ENCODE measurements at regions not wholly inside any gene's neighbourhood (a gene's known extent, or its start where the extent isn't known, plus 50 kb on each side); places are given as distances from the start of the nearest gene placed in this dataset.
"Not testable (repeated sequence)": the region's sequence is repeated elsewhere in the genome, so short reads cannot be mapped to it uniquely, and the experiment has no call there.

GRCh38 chr10:53521046-53521445 lies 748.5 kb upstream of the MBL2 start:
- DNase-seq: no peak

DNA sequence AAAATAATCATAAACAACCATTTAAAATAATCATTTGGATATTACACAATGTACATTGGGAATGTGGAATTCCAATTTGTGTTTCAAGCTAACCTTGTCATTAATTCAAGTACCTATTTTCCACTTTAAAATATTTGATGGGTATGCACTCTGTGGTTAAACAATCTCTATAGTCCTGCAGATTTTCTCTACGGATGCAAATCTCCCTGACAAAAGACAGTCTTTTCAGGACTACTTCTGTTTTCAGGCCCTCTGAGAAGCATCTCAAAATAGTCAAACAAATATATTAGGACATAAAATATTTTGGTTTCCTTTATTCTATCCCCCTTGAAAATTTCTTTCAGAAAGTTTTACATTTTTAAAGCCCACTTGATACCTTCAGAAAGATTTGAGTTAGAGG lies 735.6 kb upstream of the MBL2 start:
- DNase-seq: no peak

DNA sequence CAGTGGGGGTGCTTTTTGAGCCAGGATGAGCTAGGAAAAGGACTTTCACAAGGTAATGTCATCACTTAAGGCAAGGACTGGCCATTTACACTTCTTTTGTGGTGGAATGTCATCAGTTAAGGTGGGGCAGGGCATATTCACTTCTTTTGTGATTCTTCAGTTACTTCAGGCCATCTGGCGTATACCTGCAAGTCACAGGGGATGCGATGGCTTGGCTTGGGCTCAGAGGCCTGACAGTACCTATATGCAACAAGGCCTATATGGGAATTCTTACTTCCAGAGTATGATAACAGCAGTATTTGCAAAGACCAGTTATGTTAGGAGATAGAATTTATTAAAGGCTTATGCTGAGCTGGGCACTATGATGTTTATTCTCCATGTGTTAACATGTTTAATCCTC lies 731.9 kb upstream of the MBL2 start:
- not testable (repeated sequence) for DNase-seq

GRCh38 chr10:53491774-53492173 lies 719.2 kb upstream of the MBL2 start:
- no peak for DNase-seq

DNA sequence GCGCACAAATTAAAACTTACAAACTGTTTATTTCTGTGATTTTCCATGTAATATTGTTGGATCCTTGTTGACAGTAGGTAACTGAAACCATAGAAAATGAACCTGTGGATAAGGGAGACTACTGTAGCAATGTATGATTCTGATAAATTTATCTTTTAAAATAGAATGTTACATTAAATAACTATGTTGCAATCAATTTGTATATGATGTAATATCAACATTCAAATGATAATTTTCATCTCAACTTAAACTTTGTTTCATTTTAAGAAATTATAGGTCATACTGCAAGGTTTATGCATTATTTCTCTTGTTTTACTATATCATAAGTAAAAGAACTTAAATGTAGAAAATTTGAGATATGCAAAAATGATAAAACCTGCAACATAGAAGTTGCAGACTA lies 718.0 kb upstream of the MBL2 start:
- DNase-seq: no peak

- DNase-seq: no peak
Observed at GRCh38 chr10:53489335-53490182, 717.0 kb upstream of the MBL2 start.

DNA sequence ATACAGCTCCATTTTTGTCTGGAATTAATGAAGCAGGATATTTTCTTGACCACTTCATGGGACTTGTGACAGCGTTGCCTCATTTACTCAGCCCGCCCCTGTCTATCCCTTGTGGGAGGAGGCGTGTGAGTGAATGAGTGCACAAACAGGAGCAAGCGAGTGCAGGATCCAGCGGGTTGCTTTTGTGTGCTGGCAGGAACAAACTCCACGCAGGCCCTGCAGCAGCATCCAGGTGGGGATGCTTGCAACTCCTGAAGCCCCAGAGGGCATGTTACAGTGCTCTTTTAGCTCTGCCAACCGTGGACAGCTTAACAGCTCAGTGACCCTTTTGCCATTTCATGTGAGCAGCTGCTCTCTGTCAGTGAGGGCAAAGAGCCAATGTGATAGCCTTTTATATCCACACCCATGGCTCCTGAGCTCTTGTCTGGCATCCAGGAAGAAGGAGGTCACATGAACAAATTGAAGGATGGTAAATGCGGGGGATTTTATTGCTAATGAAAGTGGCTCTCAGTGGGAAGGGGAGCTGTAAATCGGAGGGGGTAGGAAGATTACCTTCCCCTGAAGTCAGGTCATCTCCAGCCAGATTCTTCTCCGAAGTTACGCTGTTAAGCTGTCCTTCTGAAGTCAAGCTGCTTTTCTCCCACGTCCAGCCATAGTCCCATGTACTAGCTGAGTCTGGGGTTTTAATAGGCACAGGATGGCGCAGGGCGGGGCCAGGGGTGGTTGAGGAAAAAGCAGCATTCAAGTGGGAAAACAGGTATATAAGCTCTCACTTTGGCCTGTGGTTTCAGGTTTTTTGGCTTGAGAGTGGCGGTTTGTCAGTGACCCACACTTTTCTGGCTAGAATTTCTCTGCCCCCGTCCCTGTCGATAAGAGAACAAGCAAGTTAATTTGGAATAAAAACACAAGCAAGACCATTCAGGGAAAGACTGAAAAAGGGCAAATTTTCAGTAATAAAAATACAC lies 714.7 kb upstream of the MBL2 start:
- DNase-seq: no peak

- not testable (repeated sequence) for DNase-seq
Observed at GRCh38 chr10:53485422-53485821, 712.8 kb upstream of the MBL2 start.

GRCh38 chr10:53479365-53479764 lies 706.8 kb upstream of the MBL2 start:
- no peak for DNase-seq

GRCh38 chr10:53477313-53477675 lies 704.7 kb upstream of the MBL2 start:
- no peak for DNase-seq

DNA sequence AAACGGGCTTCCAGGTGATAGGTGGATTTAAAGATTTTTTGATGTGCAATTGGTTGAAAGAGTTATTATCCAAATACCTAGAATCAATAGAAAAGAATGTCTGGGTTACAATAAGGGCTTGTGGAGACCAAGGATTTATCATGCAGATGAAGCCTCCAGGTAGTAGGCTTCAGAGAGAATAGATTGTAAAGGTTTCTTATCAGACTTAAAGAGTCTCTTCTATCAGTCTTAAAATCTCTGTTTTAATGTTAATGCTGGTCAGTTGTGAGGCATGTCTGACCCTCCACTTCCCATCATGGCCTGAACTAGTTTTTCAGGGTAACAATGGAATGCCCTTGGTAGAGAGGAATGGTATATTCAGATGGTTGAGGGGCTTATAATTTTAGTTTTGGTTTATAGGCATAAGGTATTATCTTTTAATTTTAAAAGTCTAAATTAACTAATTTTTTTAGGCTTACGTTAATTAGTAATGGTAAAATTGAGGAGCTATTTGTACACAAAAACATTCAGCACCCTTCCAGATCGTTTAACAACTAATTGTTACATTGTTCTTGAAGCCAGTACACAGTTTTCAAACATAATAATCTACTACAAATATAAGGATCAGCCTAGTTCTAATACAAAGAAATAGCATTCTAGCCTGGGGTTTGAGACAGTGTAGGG lies 704.2 kb upstream of the MBL2 start:
- no peak for DNase-seq

DNA sequence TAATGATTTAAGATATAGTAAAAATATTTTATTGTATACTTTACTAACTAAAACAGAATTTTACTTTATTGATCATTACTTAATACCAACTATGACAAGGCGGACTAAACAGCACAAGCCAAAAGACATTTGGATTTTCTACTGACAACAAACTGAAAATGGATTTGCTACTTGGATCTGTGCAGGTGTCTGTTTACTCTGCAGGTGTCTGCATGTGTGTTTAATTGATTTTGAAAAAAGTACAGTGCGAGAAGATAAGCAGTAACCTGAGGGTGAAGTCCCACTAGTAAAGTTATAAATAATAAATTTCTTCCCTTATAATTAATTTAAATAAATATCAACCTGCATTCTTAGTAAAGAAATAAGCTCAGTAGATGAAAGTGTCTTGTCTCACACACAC lies 696.8 kb upstream of the MBL2 start:
- DNase-seq: no peak

DNA sequence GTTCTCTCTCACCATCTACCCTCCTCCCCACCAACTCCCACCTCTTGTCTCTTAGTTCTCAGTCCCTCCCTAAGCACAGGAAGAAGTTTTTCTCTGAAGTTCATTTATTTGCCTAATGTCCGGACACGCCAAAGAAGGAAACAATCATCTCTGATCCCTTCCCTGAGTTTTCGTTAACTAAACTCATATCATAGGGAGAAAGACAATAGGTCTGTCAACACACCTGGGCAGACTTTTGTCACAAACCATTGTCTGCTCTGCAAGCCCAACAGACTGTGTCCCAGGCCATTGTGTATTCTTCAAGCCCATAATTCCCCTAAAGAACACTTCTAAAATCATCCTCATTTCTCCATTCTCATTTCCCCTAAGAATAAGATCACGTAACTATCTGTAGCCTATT lies 691.0 kb upstream of the MBL2 start:
- no peak for DNase-seq

- no peak for DNase-seq
Observed at GRCh38 chr10:53458007-53458406, 685.4 kb upstream of the MBL2 start.

DNA sequence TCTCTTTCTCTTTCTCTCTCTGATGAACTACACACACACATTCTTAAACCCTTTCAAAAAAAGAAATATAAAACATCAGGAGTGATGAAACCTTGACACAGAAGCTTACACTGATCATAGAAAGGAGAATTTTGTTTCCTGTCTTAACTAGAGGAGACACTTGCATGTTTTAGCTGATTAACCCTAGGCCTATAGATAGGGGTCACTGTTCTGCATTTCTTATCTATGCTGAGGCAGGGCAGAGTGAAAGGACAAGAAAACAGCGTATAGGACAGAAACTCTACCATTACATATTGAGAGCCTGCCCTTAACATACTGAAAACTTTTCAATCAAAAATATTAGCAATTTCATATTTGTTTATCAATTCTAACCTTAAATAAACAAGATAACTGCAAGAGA lies 680.6 kb upstream of the MBL2 start:
- DNase-seq: peak; percentile 51 to 70

GRCh38 chr10:53447576-53447975 lies 675.0 kb upstream of the MBL2 start:
- no peak for DNase-seq

- DNase-seq: no peak
Observed at GRCh38 chr10:53441843-53442242, 669.3 kb upstream of the MBL2 start.

DNA sequence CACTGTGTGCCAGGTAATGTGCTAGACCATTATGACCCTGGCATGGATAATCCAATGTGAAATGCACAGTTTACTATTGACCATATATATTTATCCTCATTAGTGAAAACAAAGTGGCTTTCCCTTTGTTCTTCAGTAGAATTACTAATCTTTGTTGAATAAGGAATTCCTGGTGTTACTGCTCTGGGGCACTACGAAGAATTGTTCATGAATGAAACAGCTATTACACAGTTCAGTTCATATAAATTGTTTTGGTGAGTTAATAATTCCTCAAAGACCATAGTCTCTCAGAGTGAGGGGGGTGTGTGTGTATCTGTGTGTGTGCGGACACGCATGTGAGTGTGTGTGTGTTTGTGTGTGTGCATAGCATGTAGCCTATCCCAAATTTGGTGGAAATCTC lies 668.0 kb upstream of the MBL2 start:
- no peak for DNase-seq

DNA sequence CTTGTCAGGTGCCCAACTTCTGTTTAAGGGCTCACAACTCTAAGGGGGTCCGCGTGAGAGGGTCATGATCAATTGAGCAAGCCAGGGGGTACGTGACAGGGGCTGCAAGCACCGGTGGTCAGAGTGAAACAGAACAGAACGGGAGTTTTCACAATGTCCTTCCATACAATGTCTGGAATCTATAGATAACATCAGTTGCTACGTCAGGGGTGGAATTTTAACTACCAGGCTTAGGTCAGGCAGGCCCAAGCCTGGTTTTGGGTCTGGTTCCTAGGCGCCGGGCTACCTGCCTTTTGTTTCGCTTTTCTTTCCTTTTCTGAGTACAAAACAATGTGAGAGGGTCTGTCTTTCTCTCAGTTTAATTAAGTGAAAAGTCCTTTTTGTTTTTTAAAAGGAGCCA lies 666.5 kb upstream of the MBL2 start:
- DNase-seq: not testable (repeated sequence)

GRCh38 chr10:53434413-53434812 lies 661.8 kb upstream of the MBL2 start:
- no peak for DNase-seq

DNA sequence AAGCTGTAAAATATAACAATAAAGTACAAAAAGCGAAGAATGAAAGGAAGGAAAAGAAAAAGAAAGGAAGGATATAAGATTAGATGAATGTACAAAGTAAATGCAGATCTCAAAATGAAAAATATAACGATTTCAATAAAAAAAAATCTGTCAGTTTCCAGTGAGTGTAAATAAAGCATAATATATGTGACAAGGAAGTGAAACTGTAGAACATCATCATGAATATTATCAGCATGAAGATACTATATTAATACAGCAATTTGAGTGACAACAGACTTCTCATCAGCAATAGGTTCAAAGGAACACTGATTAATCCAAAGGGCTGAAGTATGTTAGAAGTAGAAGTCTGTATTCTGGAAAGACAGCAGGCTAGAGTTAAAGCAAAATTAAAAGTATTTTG lies 659.5 kb upstream of the MBL2 start:
- no peak for DNase-seq

- DNase-seq: no peak
Observed at GRCh38 chr10:53430974-53431373, 658.4 kb upstream of the MBL2 start.

DNA sequence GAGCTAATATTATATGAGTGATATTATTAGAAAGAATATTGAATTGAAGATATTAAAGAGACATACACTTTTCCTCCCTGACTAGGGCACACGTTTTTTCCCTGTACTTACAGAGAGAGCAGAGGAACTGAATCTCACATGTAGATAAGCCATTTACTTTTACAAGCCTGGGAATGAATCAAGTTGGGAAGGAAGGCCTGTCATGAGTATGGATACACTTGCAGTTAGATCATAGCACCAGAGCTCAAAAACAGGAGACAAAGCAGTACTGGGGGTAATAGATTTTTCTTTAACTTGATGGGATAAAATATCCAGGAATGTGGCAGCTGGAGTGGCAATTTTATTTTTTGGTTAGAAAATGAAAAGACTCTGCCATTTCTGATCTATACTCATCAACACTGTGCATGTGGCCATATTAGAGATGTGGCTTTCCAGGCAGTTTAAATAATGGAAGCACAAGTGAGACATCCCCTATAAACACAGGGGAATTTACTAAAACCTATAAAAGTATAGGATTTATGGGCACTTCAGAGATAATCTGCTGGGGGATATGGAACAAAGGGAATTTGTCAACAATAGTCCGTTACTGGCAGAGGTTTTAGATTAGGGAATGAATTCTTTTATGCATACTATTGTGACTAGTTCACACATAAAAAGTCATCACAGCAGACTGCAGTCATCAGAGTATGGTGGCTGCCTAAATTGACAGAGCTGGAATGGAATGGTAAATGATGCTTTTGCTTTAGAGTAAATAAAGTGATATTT lies 657.7 kb upstream of the MBL2 start:
- no peak for DNase-seq

All from Kasumi-1 (cell line).